ENCODE measurements at regions not wholly inside any gene's neighbourhood (a gene's known extent, or its start where the extent isn't known, plus 50 kb on each side); places are given as distances from the start of the nearest gene placed in this dataset.
A peak's percentile ranks its signal among the peaks of the same experiment; 100 is the strongest.

DNA sequence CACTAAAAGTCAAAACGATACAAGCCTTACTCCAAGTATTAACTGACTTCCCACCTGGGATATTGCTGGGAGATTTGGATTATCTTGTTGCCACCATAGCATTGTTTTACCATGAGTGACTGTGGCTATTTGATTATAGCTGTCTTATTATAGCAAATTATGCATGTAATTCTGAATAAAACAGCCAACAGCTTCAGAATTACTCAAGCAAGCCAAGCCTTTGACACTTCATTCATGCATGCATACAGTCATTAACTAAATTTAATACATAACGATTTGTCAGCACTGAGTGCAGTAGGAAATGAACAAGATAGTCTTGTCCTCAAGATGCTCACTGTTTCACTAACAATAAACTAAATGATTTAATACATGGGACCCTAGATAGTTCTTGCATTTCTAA lies 133.0 kb upstream of the FRMD6 start:
- Histone ChIP-seq H3K27ac (no peak overlapping the region), H3K27me3 (replicated peaks; ENCODE audit: insufficient read depth) (no peaks in the 10 kb centered on the region), H2AFZ (no peak overlapping the region), H3K36me3 (ENCODE audit: low read depth) (no peaks in the 10 kb centered on the region), H3K9me2 (ENCODE audit: insufficient read depth) (peaks cover 5% of the 10 kb centered on the region; the same call in 1 of the 2 replicates), H3F3A (ENCODE audit: insufficient read depth) (peaks cover 32% of the 10 kb centered on the region), H3K4me3 (no peak overlapping the region), H3K79me2 (ENCODE audit: insufficient read depth) (no peaks in the 10 kb centered on the region), H3K9me3 (ENCODE audit: low read depth) (no peaks in the 10 kb centered on the region), H4K20me1 (ENCODE audit: insufficient read depth) (no peaks in the 10 kb centered on the region), H3K4me2 (ENCODE audit: unreplicated experiment) (no peak overlapping the region), H3K4me1 (ENCODE audit: insufficient read depth) (peaks cover 33% of the 10 kb centered on the region), H3K9ac (no peak overlapping the region)
- no peak for DNase-seq
- in situ Hi-C loops (cut with MboI), result no loop called here
- 91 to 94% methylated on average over 2 of the region's 2 CpGs for WGBS, 2 experiments (ENCODE audit: low coverage in 1 of 2, low lambda C conversion rate in 2 of 2, missing lambda C conversion rate in 2 of 2)
- no peak for TF ChIP-seq EZH2 (IDR thresholded peaks at IDR 0.05; ENCODE audit: insufficient read depth, poor library complexity, severe bottlenecking)
- no peak for TF ChIP-seq EZH2phosphoT487 (IDR thresholded peaks at IDR 0.05; ENCODE audit: insufficient read depth, low read depth)

DNA sequence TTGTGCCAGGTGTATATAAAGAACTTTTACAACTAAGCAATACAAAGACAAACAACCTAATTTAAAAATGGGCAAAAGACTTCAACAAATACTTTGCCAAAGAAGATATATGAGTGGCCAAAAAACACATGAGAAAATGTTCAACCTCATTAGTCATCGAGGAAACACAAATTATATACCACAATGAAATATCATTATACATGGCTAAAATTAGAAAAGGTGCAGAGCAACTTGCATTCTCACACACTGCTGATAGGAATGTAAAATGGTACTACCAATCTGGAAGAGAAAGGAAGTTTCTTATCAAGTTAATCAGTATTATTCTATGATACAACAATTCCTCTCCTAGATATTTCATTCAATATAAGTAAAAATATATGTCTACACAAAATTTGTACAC lies 131.6 kb upstream of the FRMD6 start:
- Histone ChIP-seq H4K20me1 (ENCODE audit: insufficient read depth) (no peaks in the 10 kb centered on the region), H3K4me1 (ENCODE audit: insufficient read depth) (peaks cover 33% of the 10 kb centered on the region), H2AFZ (no peak overlapping the region), H3K4me3 (no peak overlapping the region), H3K27ac (no peak overlapping the region), H3K36me3 (ENCODE audit: low read depth) (no peaks in the 10 kb centered on the region), H3K9ac (no peak overlapping the region), H3K9me3 (ENCODE audit: low read depth) (no peaks in the 10 kb centered on the region), H3K27me3 (replicated peaks; ENCODE audit: insufficient read depth) (no peaks in the 10 kb centered on the region), H3F3A (ENCODE audit: insufficient read depth) (peaks cover 32% of the 10 kb centered on the region), H3K79me2 (ENCODE audit: insufficient read depth) (no peaks in the 10 kb centered on the region), H3K4me2 (ENCODE audit: unreplicated experiment) (peak overlapping the region; percentile 22), H3K9me2 (ENCODE audit: insufficient read depth) (peaks cover 5% of the 10 kb centered on the region; the same call in 1 of the 2 replicates)
- WGBS, 2 experiments (ENCODE audit: low coverage in 1 of 2, low lambda C conversion rate in 2 of 2, missing lambda C conversion rate in 2 of 2), result 25 to 26% methylated on average over 1 of the region's 1 CpG
- in situ Hi-C loops (cut with MboI), result no loop called here
- TF ChIP-seq EZH2phosphoT487 (IDR thresholded peaks at IDR 0.05; ENCODE audit: insufficient read depth, low read depth) (no peak), EZH2 (IDR thresholded peaks at IDR 0.05; ENCODE audit: insufficient read depth, poor library complexity, severe bottlenecking) (no peak)
- DNase-seq, result peak; percentile 38

GRCh38 chr14:51521764-51522163 lies 129.9 kb upstream of the FRMD6 start:
- H3K36me3 ChIP-seq (ENCODE audit: low read depth), result no peaks in the 10 kb centered on the region
- H2AFZ ChIP-seq, result no peak overlapping the region
- H3K9ac ChIP-seq, result 0 out of 2 replicates have a peak overlapping the region, but pooled peaks have one; percentile 4
- no peaks in the 10 kb centered on the region for H3K79me2 ChIP-seq (ENCODE audit: insufficient read depth)
- no peak overlapping the region for H3K4me3 ChIP-seq
- H4K20me1 ChIP-seq (ENCODE audit: insufficient read depth), result no peaks in the 10 kb centered on the region
- H3F3A ChIP-seq (ENCODE audit: insufficient read depth), result peaks cover 35% of the 10 kb centered on the region
- H3K9me3 ChIP-seq (ENCODE audit: low read depth), result no peaks in the 10 kb centered on the region
- H3K4me1 ChIP-seq (ENCODE audit: insufficient read depth), result peaks cover 37% of the 10 kb centered on the region
- H3K9me2 ChIP-seq (ENCODE audit: insufficient read depth), result peaks cover 5% of the 10 kb centered on the region; the same call in 1 of the 2 replicates
- peak overlapping the region; percentile 35 for H3K27ac ChIP-seq
- in situ Hi-C loops (cut with MboI), result no loop called here
- peak overlapping the region; percentile 29 for H3K4me2 ChIP-seq (ENCODE audit: unreplicated experiment)
- DNase-seq, result peak; percentile 57
- TF ChIP-seq EZH2phosphoT487 (IDR thresholded peaks at IDR 0.05; ENCODE audit: insufficient read depth, low read depth), result no peak
- H3K27me3 ChIP-seq (replicated peaks; ENCODE audit: insufficient read depth), result no peaks in the 10 kb centered on the region

DNA sequence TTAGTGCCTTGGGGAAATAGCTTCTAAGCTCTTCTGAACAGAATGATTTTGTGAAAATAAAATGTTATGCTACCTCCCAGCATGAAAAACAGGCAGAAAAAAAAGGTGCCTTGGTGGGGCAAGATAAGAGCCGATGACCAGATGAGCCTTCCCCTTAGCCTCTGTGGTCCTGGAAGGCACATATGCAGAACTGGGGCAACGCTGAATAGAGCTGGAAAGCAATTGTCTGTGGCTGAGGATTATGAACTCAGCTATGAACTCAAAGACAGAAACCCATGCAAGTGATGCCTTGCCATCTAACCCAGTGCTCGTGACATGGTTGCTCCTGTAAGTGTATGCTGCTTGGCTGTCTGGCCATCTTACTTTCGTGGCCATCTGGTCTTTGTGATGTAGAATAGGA lies 128.5 kb upstream of the FRMD6 start:
- Histone ChIP-seq H3K36me3 (ENCODE audit: low read depth) (no peaks in the 10 kb centered on the region), H3K4me1 (ENCODE audit: insufficient read depth) (peaks cover 42% of the 10 kb centered on the region), H3K27ac (no peak overlapping the region), H3K79me2 (ENCODE audit: insufficient read depth) (no peaks in the 10 kb centered on the region), H4K20me1 (ENCODE audit: insufficient read depth) (no peaks in the 10 kb centered on the region), H3K9ac (no peak overlapping the region), H3K9me3 (ENCODE audit: low read depth) (no peaks in the 10 kb centered on the region), H2AFZ (no peak overlapping the region), H3K4me2 (ENCODE audit: unreplicated experiment) (no peak overlapping the region), H3K9me2 (ENCODE audit: insufficient read depth) (peaks cover 5% of the 10 kb centered on the region; the same call in 1 of the 2 replicates), H3F3A (ENCODE audit: insufficient read depth) (peaks cover 39% of the 10 kb centered on the region), H3K27me3 (replicated peaks; ENCODE audit: insufficient read depth) (no peaks in the 10 kb centered on the region), H3K4me3 (no peak overlapping the region)
- TF ChIP-seq EZH2phosphoT487 (IDR thresholded peaks at IDR 0.05; ENCODE audit: insufficient read depth, low read depth) (no peak), EZH2 (IDR thresholded peaks at IDR 0.05; ENCODE audit: insufficient read depth, poor library complexity, severe bottlenecking) (no peak)
- 82 to 86% methylated on average over 4 of the region's 4 CpGs for WGBS, 2 experiments (ENCODE audit: low coverage in 1 of 2, low lambda C conversion rate in 2 of 2, missing lambda C conversion rate in 2 of 2)
- in situ Hi-C loops (cut with MboI), result no loop called here
- DNase-seq, result no peak

GRCh38 chr14:51525739-51526138 lies 126.0 kb upstream of the FRMD6 start:
- H4K20me1 ChIP-seq (ENCODE audit: insufficient read depth), result no peaks in the 10 kb centered on the region
- H2AFZ ChIP-seq, result no peak overlapping the region
- no peak overlapping the region for H3K4me3 ChIP-seq
- H3K9me3 ChIP-seq (ENCODE audit: low read depth), result no peaks in the 10 kb centered on the region
- peaks cover 3% of the 10 kb centered on the region; the same call in 1 of the 2 replicates for H3K9me2 ChIP-seq (ENCODE audit: insufficient read depth)
- peaks cover 28% of the 10 kb centered on the region for H3K4me1 ChIP-seq (ENCODE audit: insufficient read depth)
- no peak overlapping the region for H3K9ac ChIP-seq
- H3F3A ChIP-seq (ENCODE audit: insufficient read depth), result peaks cover 27% of the 10 kb centered on the region
- H3K36me3 ChIP-seq (ENCODE audit: low read depth), result no peaks in the 10 kb centered on the region
- no peaks in the 10 kb centered on the region for H3K79me2 ChIP-seq (ENCODE audit: insufficient read depth)
- in situ Hi-C loops (cut with MboI), result no loop called here
- H3K27ac ChIP-seq, result no peak overlapping the region
- no peak overlapping the region for H3K4me2 ChIP-seq (ENCODE audit: unreplicated experiment)
- no peak for DNase-seq
- TF ChIP-seq EZH2phosphoT487 (IDR thresholded peaks at IDR 0.05; ENCODE audit: insufficient read depth, low read depth), result no peak
- no peak for TF ChIP-seq EZH2 (IDR thresholded peaks at IDR 0.05; ENCODE audit: insufficient read depth, poor library complexity, severe bottlenecking)
- 88 to 95% methylated on average over 3 of the region's 3 CpGs for WGBS, 2 experiments (ENCODE audit: low coverage in 1 of 2, low lambda C conversion rate in 2 of 2, missing lambda C conversion rate in 2 of 2)
- H3K27me3 ChIP-seq (replicated peaks; ENCODE audit: insufficient read depth), result no peaks in the 10 kb centered on the region
